ENCODE measurements at regions not wholly inside any gene's neighbourhood (a gene's known extent, or its start where the extent isn't known, plus 50 kb on each side); places are given as distances from the start of the nearest gene placed in this dataset.

DNA sequence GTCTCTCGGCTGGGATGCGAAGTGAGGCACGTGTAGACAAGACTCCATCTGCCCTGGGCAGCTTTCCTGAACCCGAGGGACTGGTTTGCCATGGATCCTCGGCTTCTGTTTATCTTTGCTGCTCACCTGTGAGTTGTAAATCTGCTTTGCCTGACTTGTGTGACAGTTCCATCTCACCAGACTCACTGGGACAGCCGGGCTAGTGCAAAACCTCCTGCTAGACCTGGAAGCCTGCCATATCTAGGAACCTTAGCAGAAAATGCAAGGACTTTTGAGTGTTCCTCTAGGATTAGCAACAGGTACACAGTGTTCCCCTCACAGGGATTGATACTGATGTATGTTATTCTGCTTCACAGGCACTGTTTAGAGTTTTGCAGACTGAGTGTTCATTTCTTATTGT is 218.6 kb downstream of the URB2 start:
- TF ChIP-seq NFIC (IDR thresholded peaks at IDR 0.05; ENCODE audit: borderline replicate concordance), result no peak
- TF ChIP-seq JUND (IDR thresholded peaks at IDR 0.05), result no peak
- TF ChIP-seq MXI1 (IDR thresholded peaks at IDR 0.05; ENCODE audit: low read depth, low read length), result no peak
- no peak for TF ChIP-seq RFX5 (IDR thresholded peaks at IDR 0.05; ENCODE audit: low read length)
- TF ChIP-seq, protein P1, sequence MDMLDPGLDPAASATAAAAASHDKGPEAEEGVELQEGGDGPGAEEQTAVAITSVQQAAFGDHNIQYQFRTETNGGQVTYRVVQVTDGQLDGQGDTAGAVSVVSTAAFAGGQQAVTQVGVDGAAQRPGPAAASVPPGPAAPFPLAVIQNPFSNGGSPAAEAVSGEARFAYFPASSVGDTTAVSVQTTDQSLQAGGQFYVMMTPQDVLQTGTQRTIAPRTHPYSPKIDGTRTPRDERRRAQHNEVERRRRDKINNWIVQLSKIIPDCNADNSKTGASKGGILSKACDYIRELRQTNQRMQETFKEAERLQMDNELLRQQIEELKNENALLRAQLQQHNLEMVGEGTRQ (IDR thresholded peaks at IDR 0.05; ENCODE audit: borderline replicate concordance, low read depth, low read length), result no peak
- no peak for TF ChIP-seq TEAD4 (IDR thresholded peaks at IDR 0.05; ENCODE audit: borderline replicate concordance, insufficient read depth)
- TF ChIP-seq ELF1 (IDR thresholded peaks at IDR 0.05), result no peak
- TF ChIP-seq CHD2 (IDR thresholded peaks at IDR 0.05; ENCODE audit: low read length, partially characterized antibody), result no peak
- no peaks in the 10 kb centered on the region for H3K9me2 ChIP-seq

DNA sequence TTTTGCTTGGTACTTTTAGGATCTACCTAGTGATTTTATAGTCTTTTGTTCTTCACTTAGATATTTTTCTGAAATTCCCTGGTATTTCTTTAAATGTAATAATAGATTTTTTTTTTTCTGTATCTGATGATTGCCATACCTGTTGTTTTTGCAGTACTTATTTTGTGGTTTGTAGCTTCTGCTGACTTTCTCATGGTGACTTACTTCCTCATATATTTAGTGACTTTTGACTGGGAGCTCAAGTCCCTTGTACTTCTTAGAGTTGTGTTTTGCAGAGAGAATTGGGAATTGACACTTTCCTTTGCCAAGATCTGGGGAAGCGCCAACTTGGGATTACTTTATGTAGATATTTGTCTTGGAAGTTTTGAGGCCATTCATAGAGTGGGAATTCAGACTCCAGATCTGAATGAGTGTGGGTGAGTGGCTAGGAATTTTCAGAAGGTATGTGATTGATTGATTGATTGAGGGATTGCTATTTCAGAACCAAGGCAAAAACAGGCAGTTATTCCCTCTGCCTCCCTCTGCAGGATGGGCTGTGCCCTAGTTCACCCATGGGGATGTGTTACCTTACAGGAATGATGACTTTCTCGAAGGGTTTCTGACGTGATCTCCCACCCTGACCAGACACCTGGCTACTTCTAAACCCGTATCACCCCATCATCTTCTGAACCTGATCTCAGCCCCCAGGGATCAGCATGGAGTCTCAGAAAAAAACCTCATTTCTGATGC is 219.5 kb downstream of the URB2 start:
- Histone ChIP-seq H3K4me1 (ENCODE audit: control insufficient read depth in 1 of 2, insufficient read depth in 2 of 2, low read depth in 1 of 2, low read length in 1 of 2) (peaks cover 0 to 5% of the 10 kb centered on the region in 2 experiments; a peak in 1 of 4 replicates), H3K79me2 (ENCODE audit: insufficient read depth) (no peaks in the 10 kb centered on the region), H2AFZ (ENCODE audit: low read depth) (no peak overlapping the region), H3K4me3 (ENCODE audit: low read depth in 2 of 2, low read length in 1 of 2) (no peak overlapping the region), H3K9me3 (no peaks in the 10 kb centered on the region), H3K9me2 (no peaks in the 10 kb centered on the region), H4K20me1 (ENCODE audit: insufficient read depth) (no peaks in the 10 kb centered on the region), H3K27me3 (ENCODE audit: insufficient read depth) (no peaks in the 10 kb centered on the region), H3F3A (replicated peaks; ENCODE audit: insufficient read depth) (no peaks in the 10 kb centered on the region), H3K27ac (ENCODE audit: low read depth in 2 of 2, low read length in 1 of 2) (no peak overlapping the region), H3K36me3 (replicated peaks in 1 of 2; ENCODE audit: control insufficient read depth in 1 of 2, insufficient read depth in 2 of 2, low read length in 1 of 2) (no peaks in the 10 kb centered on the region), H3K4me2 (no peak overlapping the region), H3K9ac (no peak overlapping the region)
- TF ChIP-seq RXRA (IDR thresholded peaks at IDR 0.05; ENCODE audit: borderline replicate concordance, low read depth), result no peak
- TF ChIP-seq FOXJ3 (CRISPR knock-in tag; IDR thresholded peaks at IDR 0.05), result no peak
- no peak for TF ChIP-seq NRF1 (IDR thresholded peaks at IDR 0.05; ENCODE audit: low read depth, low read length)
- TF ChIP-seq RAD21 (IDR thresholded peaks at IDR 0.05; ENCODE audit: low read length), result no peak
- TF ChIP-seq MEF2A (IDR thresholded peaks at IDR 0.05; ENCODE audit: borderline replicate concordance, low read depth), result no peak
- TF ChIP-seq, protein P2, sequence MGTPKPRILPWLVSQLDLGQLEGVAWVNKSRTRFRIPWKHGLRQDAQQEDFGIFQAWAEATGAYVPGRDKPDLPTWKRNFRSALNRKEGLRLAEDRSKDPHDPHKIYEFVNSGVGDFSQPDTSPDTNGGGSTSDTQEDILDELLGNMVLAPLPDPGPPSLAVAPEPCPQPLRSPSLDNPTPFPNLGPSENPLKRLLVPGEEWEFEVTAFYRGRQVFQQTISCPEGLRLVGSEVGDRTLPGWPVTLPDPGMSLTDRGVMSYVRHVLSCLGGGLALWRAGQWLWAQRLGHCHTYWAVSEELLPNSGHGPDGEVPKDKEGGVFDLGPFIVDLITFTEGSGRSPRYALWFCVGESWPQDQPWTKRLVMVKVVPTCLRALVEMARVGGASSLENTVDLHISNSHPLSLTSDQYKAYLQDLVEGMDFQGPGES (IDR thresholded peaks at IDR 0.05; ENCODE audit: low read depth, low read length), result no peak
- no peak for TF ChIP-seq JUND (IDR thresholded peaks at IDR 0.05)
- TF ChIP-seq FOXM1 (IDR thresholded peaks at IDR 0.05; ENCODE audit: low read depth), result no peak
- TF ChIP-seq, protein P3, sequence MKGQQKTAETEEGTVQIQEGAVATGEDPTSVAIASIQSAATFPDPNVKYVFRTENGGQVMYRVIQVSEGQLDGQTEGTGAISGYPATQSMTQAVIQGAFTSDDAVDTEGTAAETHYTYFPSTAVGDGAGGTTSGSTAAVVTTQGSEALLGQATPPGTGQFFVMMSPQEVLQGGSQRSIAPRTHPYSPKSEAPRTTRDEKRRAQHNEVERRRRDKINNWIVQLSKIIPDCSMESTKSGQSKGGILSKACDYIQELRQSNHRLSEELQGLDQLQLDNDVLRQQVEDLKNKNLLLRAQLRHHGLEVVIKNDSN (IDR thresholded peaks at IDR 0.05; ENCODE audit: borderline replicate concordance, low read depth), result no peak
- no peak for TF ChIP-seq TCF12 (IDR thresholded peaks at IDR 0.05)
- TF ChIP-seq MXI1 (IDR thresholded peaks at IDR 0.05; ENCODE audit: low read depth, low read length), result no peak
- no peak for DNase-seq
- ChIA-PET POLR2A (no interaction called here), CTCF (no interaction called here)
- WGBS (ENCODE audit: low lambda C conversion rate), result 24% methylated on average over 4 of the region's 4 CpGs

More for the DNA sequence above, 218.6 kb downstream of the URB2 start:
- DNase-seq, result no peak
- H3K27me3 ChIP-seq (ENCODE audit: insufficient read depth), result no peaks in the 10 kb centered on the region
- H3F3A ChIP-seq (replicated peaks; ENCODE audit: insufficient read depth), result no peaks in the 10 kb centered on the region
- 17% methylated on average over 4 of the region's 6 CpGs for WGBS (ENCODE audit: low lambda C conversion rate)
- H3K9ac ChIP-seq, result no peak overlapping the region
- no peaks in the 10 kb centered on the region for H3K79me2 ChIP-seq (ENCODE audit: insufficient read depth)
- H3K36me3 ChIP-seq (replicated peaks in 1 of 2; ENCODE audit: control insufficient read depth in 1 of 2, insufficient read depth in 2 of 2, low read length in 1 of 2), result no peaks in the 10 kb centered on the region
- H3K4me3 ChIP-seq (ENCODE audit: low read depth in 2 of 2, low read length in 1 of 2), result no peak overlapping the region
- peaks cover 0 to 5% of the 10 kb centered on the region in 2 experiments; a peak in 1 of 4 replicates for H3K4me1 ChIP-seq (ENCODE audit: control insufficient read depth in 1 of 2, insufficient read depth in 2 of 2, low read depth in 1 of 2, low read length in 1 of 2)
- H2AFZ ChIP-seq (ENCODE audit: low read depth), result no peak overlapping the region
- no peaks in the 10 kb centered on the region for H4K20me1 ChIP-seq (ENCODE audit: insufficient read depth)
- ChIA-PET POLR2A (no interaction called here), CTCF (no interaction called here)
- H3K9me3 ChIP-seq, result no peaks in the 10 kb centered on the region
- H3K4me2 ChIP-seq, result no peak overlapping the region
- H3K27ac ChIP-seq (ENCODE audit: low read depth in 2 of 2, low read length in 1 of 2), result no peak overlapping the region

Data from SK-N-SH (cell line).